Upper lobe of right lung (tissue), 1 donor: ENCODE measurements at regions not wholly inside any gene's neighbourhood (a gene's known extent, or its start where the extent isn't known, plus 50 kb on each side); places are given as distances from the start of the nearest gene placed in this dataset.

Experiments used
- ATAC-seq: fragments of 200-7000 bp; cut with Tn5 transposase; one replicate; pipeline ENCODE4 v1.9.1; 2020; ENCODE audit warnings: mild to moderate bottlenecking, moderate library complexity
- DNase-seq: peaks from one replicate; pipeline ENCODE4 v3.0.0-alpha.2; 2020
- H3K27ac ChIP-seq: fragments of 200-600 bp; one replicate; pipeline ENCODE4 v1.8.0; 2022
- H3K27me3 ChIP-seq: fragments of 200-600 bp; one replicate; pipeline ENCODE4 v1.8.0; 2022; ENCODE audit warnings: mild to moderate bottlenecking
- H3K36me3 ChIP-seq: fragments of 200-600 bp; one replicate; pipeline ENCODE4 v1.8.0; 2022
- H3K4me1 ChIP-seq: fragments of 200-600 bp; one replicate; pipeline ENCODE4 v1.8.0; 2022
- H3K4me3 ChIP-seq: fragments of 200-600 bp; one replicate; pipeline ENCODE4 v1.8.0; 2022; ENCODE audit warnings: mild to moderate bottlenecking
- H3K9me3 ChIP-seq: fragments of 200-600 bp; one replicate; pipeline ENCODE4 v1.8.0; 2022
- CTCF ChIP-seq: fragments of 200-600 bp; IDR thresholded peaks from one replicate; pipeline ENCODE4 v1.8.0; 2022; ENCODE audit warnings: antibody characterized with exemption
- intact Hi-C: fragments of 100-400 bp; cut with DNase I; formaldehyde crosslinking; loops from one replicate; pipeline ENCODE4 v1.11.0; 2022
- donor health status: DM: no; HTN: yes; CAD: no; lungs with severe emphysema.

GRCh38 chr9:13963005-13963653 is 350.8 kb downstream of the NFIB start:
- intact Hi-C loops = no loop called here
- H3K9me3 ChIP-seq = no peaks in the 10 kb centered on the region
- TF ChIP-seq CTCF = no peak
- DNase-seq (no peak), ATAC-seq (no peak)
- H3K4me3 ChIP-seq = no peak overlapping the region
- no peaks in the 10 kb centered on the region for H3K36me3 ChIP-seq
- H3K27me3 ChIP-seq = no peaks in the 10 kb centered on the region
- H3K27ac ChIP-seq = no peak overlapping the region
- no peaks in the 10 kb centered on the region for H3K4me1 ChIP-seq

- no peak for ATAC-seq
- no peaks in the 10 kb centered on the region for H3K36me3 ChIP-seq
- no peak for DNase-seq
- H3K27me3 ChIP-seq = no peaks in the 10 kb centered on the region
- intact Hi-C loops = no loop called here
- no peak overlapping the region for H3K27ac ChIP-seq
- H3K4me1 ChIP-seq = no peaks in the 10 kb centered on the region
- no peak for TF ChIP-seq CTCF
- H3K4me3 ChIP-seq = no peak overlapping the region
- no peaks in the 10 kb centered on the region for H3K9me3 ChIP-seq
Measured at GRCh38 chr9:13962006-13962405, 351.9 kb downstream of the NFIB start.

- TF ChIP-seq CTCF = no peak
- Histone ChIP-seq H3K36me3 (no peaks in the 10 kb centered on the region), H3K4me3 (no peak overlapping the region), H3K9me3 (no peaks in the 10 kb centered on the region), H3K27ac (no peak overlapping the region), H3K4me1 (no peaks in the 10 kb centered on the region), H3K27me3 (no peaks in the 10 kb centered on the region)
- no peak for ATAC-seq
- intact Hi-C loops = no loop called here
- no peak for DNase-seq
Measured at GRCh38 chr9:13960011-13960765, 353.8 kb downstream of the NFIB start.

GRCh38 chr9:13958672-13959071 is 355.3 kb downstream of the NFIB start:
- no peak overlapping the region for H3K4me3 ChIP-seq
- no peaks in the 10 kb centered on the region for H3K36me3 ChIP-seq
- no peaks in the 10 kb centered on the region for H3K9me3 ChIP-seq
- no peak overlapping the region for H3K27ac ChIP-seq
- no peaks in the 10 kb centered on the region for H3K4me1 ChIP-seq
- intact Hi-C loops = no loop called here
- no peak for DNase-seq
- no peak for ATAC-seq
- TF ChIP-seq CTCF = no peak
- no peaks in the 10 kb centered on the region for H3K27me3 ChIP-seq

- no peak overlapping the region for H3K4me3 ChIP-seq
- DNase-seq = no peak
- intact Hi-C loops = no loop called here
- no peaks in the 10 kb centered on the region for H3K27me3 ChIP-seq
- no peak overlapping the region for H3K27ac ChIP-seq
- no peaks in the 10 kb centered on the region for H3K9me3 ChIP-seq
- no peak for TF ChIP-seq CTCF
- no peaks in the 10 kb centered on the region for H3K4me1 ChIP-seq
- no peak for ATAC-seq
- no peaks in the 10 kb centered on the region for H3K36me3 ChIP-seq
Measured at GRCh38 chr9:13957089-13957488, 356.9 kb downstream of the NFIB start.
